BLaER1 treated with 17β-estradiol and CSF1 and Interleukin-3, amounts not matched to agents 10 nM and 100 nM (cell line): ENCODE measurements at regions not wholly inside any gene's neighbourhood (a gene's known extent, or its start where the extent isn't known, plus 50 kb on each side); places are given as distances from the start of the nearest gene placed in this dataset.

ENCODE experiments used
- H3K27ac ChIP-seq, 11 experiments: shearing (Covaris generic); formaldehyde crosslinking; 2 replicates each; pipeline ENCODE4 v1.8.1; 2022
- H3K27me3 ChIP-seq, 11 experiments: shearing (Covaris generic); formaldehyde crosslinking; 2 replicates each; pipeline ENCODE4 v1.8.1; 2022
- H3K36me3 ChIP-seq, 11 experiments: shearing (Covaris generic); formaldehyde crosslinking; 2 replicates each; pipeline ENCODE4 v1.8.1; 2022
- H3K4me1 ChIP-seq, 10 experiments: shearing (Covaris generic); formaldehyde crosslinking; 2 replicates each; pipeline ENCODE4 v1.8.1; 2022
- H3K4me2 ChIP-seq, 11 experiments: shearing (Covaris generic); formaldehyde crosslinking; 2 replicates each; pipeline ENCODE4 v1.8.1; 2022
- H3K4me3 ChIP-seq, 10 experiments: shearing (Covaris generic); formaldehyde crosslinking; 2 replicates each; pipeline ENCODE4 v1.8.1; 2022
- H3K9ac ChIP-seq, 11 experiments: shearing (Covaris generic); formaldehyde crosslinking; 2 replicates each; pipeline ENCODE4 v1.8.1; 2022
- H3K9me3 ChIP-seq, 11 experiments: shearing (Covaris generic); formaldehyde crosslinking; replicated peaks in 1 of 11; 2 replicates each; pipeline ENCODE4 v1.8.1; 2022
- H4K20me1 ChIP-seq, 11 experiments: shearing (Covaris generic); formaldehyde crosslinking; 2 replicates each; pipeline ENCODE4 v1.8.1; 2022
- Cebpa-rat ChIP-seq, 11 experiments: shearing (Covaris generic); IDR thresholded peaks; 2 replicates each; pipeline ENCODE4 v1.8.1; 2022

DNA sequence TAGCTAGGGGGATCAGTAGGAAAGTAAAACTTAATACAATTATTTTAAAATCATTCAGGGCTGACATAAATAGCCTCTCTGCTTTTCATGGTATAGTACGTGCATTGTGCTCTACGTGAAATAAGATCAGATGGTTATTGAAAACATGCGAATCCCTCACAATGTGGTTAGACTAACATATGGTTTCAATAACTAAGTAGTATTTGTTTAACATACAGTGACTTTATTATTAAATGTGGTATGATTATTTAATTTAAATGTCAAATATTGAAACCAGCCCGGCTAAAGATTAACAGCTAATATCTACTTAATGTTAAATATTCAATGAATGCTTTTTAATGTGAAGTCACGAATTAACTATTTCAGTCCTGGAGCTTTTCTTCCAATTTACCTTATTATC is 473.9 kb upstream of the THBS1 start:
- Histone ChIP-seq H4K20me1 (no peaks in the 10 kb centered on the region), H3K4me3 (no peak overlapping the region), H3K27me3 (no peaks in the 10 kb centered on the region), H3K9ac (no peak overlapping the region), H3K4me1 (no peaks in the 10 kb centered on the region), H3K4me2 (no peak overlapping the region), H3K9me3 (peaks cover 0 to 4% (median 0%) of the 10 kb centered on the region in 11 experiments; a peak in 1 of 22 replicates), H3K27ac (no peak overlapping the region), H3K36me3 (no peaks in the 10 kb centered on the region)
- TF ChIP-seq Cebpa-rat (IDR thresholded peaks at IDR 0.05) = no peak

DNA sequence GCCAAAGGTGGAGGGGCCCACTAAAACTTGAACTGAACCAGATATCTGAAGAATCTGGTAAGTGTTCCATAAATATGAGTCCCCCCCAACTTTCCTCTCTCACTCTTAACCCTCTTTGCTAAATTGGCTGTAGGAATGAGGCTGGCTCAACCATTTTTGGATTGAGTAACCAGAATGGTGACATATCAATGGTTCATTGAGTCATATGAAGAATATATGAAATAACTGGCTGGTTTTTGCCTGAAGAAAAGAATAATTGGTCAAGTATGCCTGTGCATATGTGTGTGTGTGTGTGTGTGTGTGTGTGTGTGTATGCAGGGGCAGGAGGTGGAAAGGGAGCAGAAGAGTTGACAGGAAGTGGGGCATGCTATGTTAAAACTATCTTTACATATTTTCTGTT is 472.9 kb upstream of the THBS1 start:
- no peak for TF ChIP-seq Cebpa-rat (IDR thresholded peaks at IDR 0.05)
- H4K20me1 ChIP-seq = no peaks in the 10 kb centered on the region
- H3K4me1 ChIP-seq = no peaks in the 10 kb centered on the region
- no peak overlapping the region for H3K4me3 ChIP-seq
- H3K9me3 ChIP-seq = no peaks in the 10 kb centered on the region; a peak in 2 of 22 replicates
- no peak overlapping the region for H3K9ac ChIP-seq
- no peaks in the 10 kb centered on the region for H3K27me3 ChIP-seq
- no peak overlapping the region for H3K27ac ChIP-seq
- no peak overlapping the region for H3K4me2 ChIP-seq
- no peaks in the 10 kb centered on the region for H3K36me3 ChIP-seq

DNA sequence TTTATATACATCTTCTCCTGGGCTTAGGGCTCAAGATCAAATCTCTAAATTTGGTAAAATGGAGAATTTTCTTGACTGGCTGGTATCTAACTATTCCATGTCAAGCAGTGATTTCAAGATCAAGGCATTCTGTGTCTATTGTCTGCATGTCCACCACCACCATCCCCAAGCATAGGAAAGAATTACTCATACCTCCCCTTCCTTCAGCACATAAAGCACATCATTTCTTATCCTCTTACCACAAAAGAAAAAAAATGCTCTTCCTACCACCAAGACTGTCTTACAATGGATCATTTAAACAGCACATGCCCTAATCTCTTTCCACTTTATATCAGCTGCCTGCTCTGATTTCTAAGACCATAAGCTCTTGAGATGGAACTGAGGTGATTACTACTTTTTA is 470.5 kb upstream of the THBS1 start:
- H4K20me1 ChIP-seq = no peaks in the 10 kb centered on the region
- TF ChIP-seq Cebpa-rat (IDR thresholded peaks at IDR 0.05) = no peak
- no peak overlapping the region for H3K4me3 ChIP-seq
- peaks cover 14 to 20% (median 17%) of the 10 kb centered on the region in 11 experiments; a peak in 21 of 22 replicates for H3K9me3 ChIP-seq
- H3K9ac ChIP-seq = no peak overlapping the region
- no peaks in the 10 kb centered on the region for H3K36me3 ChIP-seq
- H3K4me2 ChIP-seq = no peak overlapping the region
- no peaks in the 10 kb centered on the region for H3K4me1 ChIP-seq
- no peaks in the 10 kb centered on the region for H3K27me3 ChIP-seq
- H3K27ac ChIP-seq = no peak overlapping the region

DNA sequence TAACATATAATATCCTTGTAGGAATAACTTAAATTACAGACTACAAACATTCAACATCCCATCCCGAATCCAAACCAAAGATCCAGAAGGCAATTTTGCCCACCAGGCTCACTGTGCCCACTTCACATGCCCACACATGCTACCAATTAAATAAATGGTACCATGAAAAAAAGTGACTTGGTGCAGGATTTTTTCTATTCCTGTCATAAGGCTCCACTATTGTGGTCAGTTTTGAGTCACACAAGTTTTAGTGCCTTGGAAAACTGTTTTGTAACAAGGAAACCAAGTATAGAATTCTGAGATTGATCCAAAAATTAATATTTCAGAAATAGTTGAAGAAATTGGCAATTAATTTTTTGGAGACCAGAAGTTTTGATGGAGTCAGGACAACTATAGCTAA is 470.1 kb upstream of the THBS1 start:
- no peaks in the 10 kb centered on the region for H3K27me3 ChIP-seq
- no peak for TF ChIP-seq Cebpa-rat (IDR thresholded peaks at IDR 0.05)
- H3K4me2 ChIP-seq = no peak overlapping the region
- peaks cover 18 to 24% (median 21%) of the 10 kb centered on the region in 11 experiments; a peak in 21 of 22 replicates for H3K9me3 ChIP-seq
- H3K4me3 ChIP-seq = no peak overlapping the region
- H4K20me1 ChIP-seq = no peaks in the 10 kb centered on the region
- H3K9ac ChIP-seq = no peak overlapping the region
- H3K36me3 ChIP-seq = no peaks in the 10 kb centered on the region
- no peaks in the 10 kb centered on the region for H3K4me1 ChIP-seq
- H3K27ac ChIP-seq = no peak overlapping the region

DNA sequence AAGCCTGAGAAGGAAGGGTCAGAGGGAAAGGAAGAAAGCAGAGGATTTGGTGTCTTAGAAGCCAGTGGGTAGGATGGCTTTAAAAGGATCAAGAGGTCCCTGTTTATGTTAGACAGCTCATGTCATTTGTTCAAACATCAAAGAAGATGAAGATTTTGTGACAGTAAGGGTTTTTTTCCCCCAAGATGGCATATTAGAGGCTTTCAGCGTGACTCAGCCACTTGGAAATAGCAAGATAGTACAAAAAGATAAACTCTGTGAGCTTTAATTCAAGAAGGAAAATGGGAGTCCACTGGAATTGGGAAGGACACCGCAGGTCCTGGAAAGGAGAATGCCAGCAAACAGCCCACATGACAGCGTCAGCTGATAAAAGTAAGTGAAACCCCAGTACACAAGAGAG is 467.1 kb upstream of the THBS1 start:
- no peak overlapping the region for H3K9ac ChIP-seq
- peaks cover 33 to 39% (median 36%) of the 10 kb centered on the region in 11 experiments; a peak in 21 of 22 replicates for H3K9me3 ChIP-seq
- no peaks in the 10 kb centered on the region for H3K36me3 ChIP-seq
- no peak overlapping the region for H3K4me3 ChIP-seq
- no peaks in the 10 kb centered on the region for H3K27me3 ChIP-seq
- no peak overlapping the region for H3K27ac ChIP-seq
- H4K20me1 ChIP-seq = no peaks in the 10 kb centered on the region
- no peak for TF ChIP-seq Cebpa-rat (IDR thresholded peaks at IDR 0.05)
- H3K4me2 ChIP-seq = no peak overlapping the region
- no peaks in the 10 kb centered on the region for H3K4me1 ChIP-seq

DNA sequence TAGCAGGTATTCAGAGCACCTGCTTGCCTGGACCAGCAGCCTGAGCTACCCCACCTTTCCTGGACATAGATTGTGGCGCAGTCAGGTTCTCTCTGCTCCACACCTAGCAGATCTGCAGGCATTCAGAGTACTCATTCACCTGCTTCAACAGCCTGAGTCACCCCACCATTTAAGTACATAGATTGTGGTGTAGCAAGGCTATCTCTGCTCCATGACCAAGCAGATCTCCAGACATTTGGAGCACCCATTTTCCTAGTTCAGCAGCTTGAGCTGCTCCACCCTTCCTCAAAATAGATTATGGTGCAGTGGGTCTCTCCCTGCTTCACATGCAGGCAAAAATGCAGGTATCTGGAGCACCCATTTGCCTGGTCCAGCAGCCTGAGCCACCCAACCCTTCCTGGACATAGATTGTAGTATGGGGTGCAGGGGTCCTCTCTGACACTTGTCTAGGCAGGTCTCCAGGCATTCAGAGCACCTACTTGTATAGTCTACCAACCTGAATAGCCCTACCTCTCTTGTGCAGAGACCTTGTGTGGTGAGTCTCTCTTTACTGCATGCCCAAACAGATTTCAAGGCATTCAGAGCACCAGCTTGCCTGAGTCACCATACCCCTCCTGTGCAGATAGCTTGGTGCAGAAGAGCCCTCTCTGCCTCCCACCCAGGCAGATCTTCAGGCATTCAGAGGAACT is 466.0 kb upstream of the THBS1 start:
- H4K20me1 ChIP-seq = no peaks in the 10 kb centered on the region
- no peaks in the 10 kb centered on the region for H3K4me1 ChIP-seq
- no peaks in the 10 kb centered on the region for H3K36me3 ChIP-seq
- H3K27me3 ChIP-seq = no peaks in the 10 kb centered on the region
- no peak for TF ChIP-seq Cebpa-rat (IDR thresholded peaks at IDR 0.05)
- no peak overlapping the region for H3K4me2 ChIP-seq
- H3K9me3 ChIP-seq = peaks cover 33 to 39% (median 36%) of the 10 kb centered on the region in 11 experiments; a peak in 21 of 22 replicates
- no peak overlapping the region for H3K4me3 ChIP-seq
- no peak overlapping the region for H3K9ac ChIP-seq
- H3K27ac ChIP-seq = no peak overlapping the region

DNA sequence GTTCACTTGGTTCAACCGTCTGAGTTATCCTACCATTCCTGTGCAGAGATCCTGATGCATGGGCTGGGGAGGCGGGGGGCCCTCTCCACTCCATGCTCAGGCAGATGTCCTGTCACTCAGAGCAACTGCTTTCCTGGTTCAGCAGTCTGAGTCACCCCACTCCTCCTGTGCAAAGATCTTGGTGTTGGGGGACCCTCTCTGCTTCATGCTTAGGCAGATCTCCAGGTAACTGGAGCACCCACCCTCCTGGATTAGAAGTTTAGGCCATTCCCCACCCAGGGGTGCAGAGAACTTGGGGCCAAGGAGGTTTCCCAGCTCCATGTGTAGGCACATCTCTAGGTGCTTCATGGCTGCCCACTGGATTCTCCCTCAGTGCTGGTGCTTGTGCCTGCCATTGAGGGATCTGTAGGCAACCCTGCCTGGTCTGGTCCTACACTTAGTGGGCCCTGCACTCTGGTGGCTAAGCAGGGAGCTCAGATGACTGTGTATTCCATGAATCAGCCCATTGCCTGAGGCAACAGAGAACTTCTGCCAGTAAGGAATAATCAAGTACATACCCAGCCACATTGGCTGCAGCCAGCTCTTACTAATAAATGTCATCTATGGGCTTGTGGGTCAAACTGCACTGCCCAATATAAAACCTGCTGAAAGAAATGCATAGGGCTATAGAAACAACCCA is 465.4 kb upstream of the THBS1 start:
- Histone ChIP-seq H3K9me3 (peaks cover 33 to 39% (median 36%) of the 10 kb centered on the region in 11 experiments; a peak in 21 of 22 replicates), H3K4me3 (no peak overlapping the region), H4K20me1 (no peaks in the 10 kb centered on the region), H3K27ac (no peak overlapping the region), H3K9ac (no peak overlapping the region), H3K27me3 (no peaks in the 10 kb centered on the region), H3K4me2 (no peak overlapping the region), H3K36me3 (no peaks in the 10 kb centered on the region), H3K4me1 (no peaks in the 10 kb centered on the region)
- TF ChIP-seq Cebpa-rat (IDR thresholded peaks at IDR 0.05) = no peak

DNA sequence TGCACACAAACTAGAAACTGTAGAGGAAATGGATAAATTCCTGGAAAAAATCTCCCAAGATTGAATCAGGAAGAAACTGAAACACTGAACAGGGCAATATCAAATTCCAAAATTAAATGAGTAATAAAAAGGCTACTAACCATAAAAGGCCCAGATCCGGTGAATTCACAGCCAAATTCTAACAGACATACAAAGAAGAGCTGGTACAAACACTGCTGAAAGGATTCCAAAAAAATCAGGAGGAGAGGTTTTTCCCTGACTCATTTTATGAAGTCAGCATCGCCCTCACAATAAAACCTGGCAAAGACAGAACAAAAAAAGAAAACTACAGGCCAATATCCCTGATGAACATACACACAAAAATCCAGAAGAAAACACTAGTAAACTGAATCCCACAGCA is 462.4 kb upstream of the THBS1 start:
- Histone ChIP-seq H3K4me2 (no peak overlapping the region), H3K4me3 (no peak overlapping the region), H3K9me3 (peaks cover 33 to 39% (median 35%) of the 10 kb centered on the region in 11 experiments; a peak in 21 of 22 replicates), H3K36me3 (no peaks in the 10 kb centered on the region), H3K27ac (no peak overlapping the region), H4K20me1 (no peaks in the 10 kb centered on the region), H3K4me1 (no peaks in the 10 kb centered on the region), H3K9ac (no peak overlapping the region), H3K27me3 (no peaks in the 10 kb centered on the region)
- TF ChIP-seq Cebpa-rat (IDR thresholded peaks at IDR 0.05) = no peak

DNA sequence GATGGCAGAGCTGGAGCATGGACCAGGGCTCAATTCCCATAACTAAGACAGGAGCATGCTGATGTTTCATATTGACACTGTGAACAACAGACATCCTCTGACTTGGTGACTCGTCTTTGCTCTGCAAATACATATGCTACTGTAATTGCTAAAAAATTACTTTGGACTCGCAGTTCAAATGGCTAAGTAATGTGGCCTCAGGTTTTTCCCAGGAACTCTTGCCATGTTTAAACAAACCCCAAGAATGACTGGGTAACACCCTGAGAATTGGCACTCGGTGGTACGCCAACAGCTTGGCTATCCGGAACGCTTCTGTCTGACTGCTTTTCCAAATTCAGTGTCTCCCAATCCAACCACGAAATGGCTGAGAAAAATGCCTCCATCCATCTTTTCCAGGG is 456.7 kb upstream of the THBS1 start:
- Histone ChIP-seq H3K27me3 (no peaks in the 10 kb centered on the region), H3K27ac (no peak overlapping the region), H3K9ac (no peak overlapping the region), H3K9me3 (no peaks in the 10 kb centered on the region), H4K20me1 (no peaks in the 10 kb centered on the region), H3K36me3 (no peaks in the 10 kb centered on the region), H3K4me3 (no peak overlapping the region), H3K4me2 (no peak overlapping the region), H3K4me1 (peaks cover 0 to 9% (median 2%) of the 10 kb centered on the region in 10 experiments; a peak in 4 of 20 replicates)
- TF ChIP-seq Cebpa-rat (IDR thresholded peaks at IDR 0.05) = no peak
